ENCODE measurements at regions not wholly inside any gene's neighbourhood (a gene's known extent, or its start where the extent isn't known, plus 50 kb on each side); places are given as distances from the start of the nearest gene placed in this dataset.
"Not testable (repeated sequence)": the region's sequence is repeated elsewhere in the genome, so short reads cannot be mapped to it uniquely, and the experiment has no call there.

GRCh38 chrX:20672476-20672875, 405.8 kb upstream of the RPS6KA3 start:
- H3K4me3 ChIP-seq (ENCODE audit: low read depth, low read length), result no peak overlapping the region
- no peaks in the 10 kb centered on the region for H3K27me3 ChIP-seq (ENCODE audit: control insufficient read depth, insufficient read depth, low read length)
- no peaks in the 10 kb centered on the region for H3K36me3 ChIP-seq (ENCODE audit: control insufficient read depth, insufficient read depth, low read length)
- no peak for TF ChIP-seq CTCF (IDR thresholded peaks at IDR 0.05; ENCODE audit: insufficient read depth, low read length, poor library complexity, severe bottlenecking)
- no peak for DNase-seq (ENCODE audit: low read depth)

- not testable (repeated sequence) for H3K27me3 ChIP-seq (ENCODE audit: control insufficient read depth, insufficient read depth, low read length); H3K36me3 ChIP-seq (ENCODE audit: control insufficient read depth, insufficient read depth, low read length); DNase-seq (ENCODE audit: low read depth); H3K4me3 ChIP-seq (ENCODE audit: low read depth, low read length)
Observed at GRCh38 chrX:20671746-20672145, 405.0 kb upstream of the RPS6KA3 start.

GRCh38 chrX:20670611-20671010, 403.9 kb upstream of the RPS6KA3 start:
- no peak for DNase-seq (ENCODE audit: low read depth)
- no peaks in the 10 kb centered on the region for H3K36me3 ChIP-seq (ENCODE audit: control insufficient read depth, insufficient read depth, low read length)
- no peaks in the 10 kb centered on the region for H3K27me3 ChIP-seq (ENCODE audit: control insufficient read depth, insufficient read depth, low read length)
- no peak overlapping the region for H3K4me3 ChIP-seq (ENCODE audit: low read depth, low read length)
- TF ChIP-seq CTCF (IDR thresholded peaks at IDR 0.05; ENCODE audit: insufficient read depth, low read length, poor library complexity, severe bottlenecking), result no peak

- no peak overlapping the region for H3K4me3 ChIP-seq (ENCODE audit: low read depth, low read length)
- TF ChIP-seq CTCF (IDR thresholded peaks at IDR 0.05; ENCODE audit: insufficient read depth, low read length, poor library complexity, severe bottlenecking), result no peak
- H3K27me3 ChIP-seq (ENCODE audit: control insufficient read depth, insufficient read depth, low read length), result no peaks in the 10 kb centered on the region
- DNase-seq (ENCODE audit: low read depth), result no peak
- H3K36me3 ChIP-seq (ENCODE audit: control insufficient read depth, insufficient read depth, low read length), result no peaks in the 10 kb centered on the region
Observed at GRCh38 chrX:20668550-20668949, 401.8 kb upstream of the RPS6KA3 start.

GRCh38 chrX:20666331-20666730, 399.6 kb upstream of the RPS6KA3 start:
- no peak for DNase-seq (ENCODE audit: low read depth)
- no peaks in the 10 kb centered on the region for H3K27me3 ChIP-seq (ENCODE audit: control insufficient read depth, insufficient read depth, low read length)
- no peak overlapping the region for H3K4me3 ChIP-seq (ENCODE audit: low read depth, low read length)
- TF ChIP-seq CTCF (IDR thresholded peaks at IDR 0.05; ENCODE audit: insufficient read depth, low read length, poor library complexity, severe bottlenecking), result no peak
- no peaks in the 10 kb centered on the region for H3K36me3 ChIP-seq (ENCODE audit: control insufficient read depth, insufficient read depth, low read length)

- DNase-seq (ENCODE audit: low read depth), result no peak
- no peaks in the 10 kb centered on the region for H3K36me3 ChIP-seq (ENCODE audit: control insufficient read depth, insufficient read depth, low read length)
- TF ChIP-seq CTCF (IDR thresholded peaks at IDR 0.05; ENCODE audit: insufficient read depth, low read length, poor library complexity, severe bottlenecking), result no peak
Observed at GRCh38 chrX:20665481-20665880, 398.8 kb upstream of the RPS6KA3 start.

More at GRCh38 chrX:20665481-20665880, 398.8 kb upstream of the RPS6KA3 start:
- Histone ChIP-seq H3K27me3 (ENCODE audit: control insufficient read depth, insufficient read depth, low read length) (no peaks in the 10 kb centered on the region), H3K4me3 (ENCODE audit: low read depth, low read length) (no peak overlapping the region)

Measured in kidney epithelial cell (primary cell).